Left hindlimb (tissue), 1 donor: ENCODE measurements at regions not wholly inside any gene's neighbourhood (a gene's known extent, or its start where the extent isn't known, plus 50 kb on each side); places are given as distances from the start of the nearest gene placed in this dataset.
"Not testable (repeated sequence)": the region's sequence is repeated elsewhere in the genome, so short reads cannot be mapped to it uniquely, and the experiment has no call there.

Experiments used
- DNase-seq: peaks from one replicate; pipeline ENCODE4 v3.0.0-alpha.2; 2018

- not testable (repeated sequence) for DNase-seq
Observed at GRCh38 chrX:3881898-3882552, 168.6 kb upstream of the PRKX start.

- DNase-seq: not testable (repeated sequence)
Observed at GRCh38 chrX:3881255-3881895, 167.9 kb upstream of the PRKX start.

- not testable (repeated sequence) for DNase-seq
Observed at GRCh38 chrX:3876393-3876792, 162.9 kb upstream of the PRKX start.

- not testable (repeated sequence) for DNase-seq
Observed at GRCh38 chrX:3875638-3876037, 162.2 kb upstream of the PRKX start.

- not testable (repeated sequence) for DNase-seq
Observed at GRCh38 chrX:3872226-3872879, 158.9 kb upstream of the PRKX start.

- not testable (repeated sequence) for DNase-seq
Observed at GRCh38 chrX:3867067-3867831, 153.8 kb upstream of the PRKX start.

- DNase-seq: not testable (repeated sequence)
Observed at GRCh38 chrX:3858332-3858731, 144.9 kb upstream of the PRKX start.

GRCh38 chrX:3843522-3844145 is 130.2 kb upstream of the PRKX start:
- DNase-seq: not testable (repeated sequence)

GRCh38 chrX:3842822-3843521 is 129.5 kb upstream of the PRKX start:
- DNase-seq: not testable (repeated sequence)

GRCh38 chrX:3838754-3839153 is 125.3 kb upstream of the PRKX start:
- DNase-seq: not testable (repeated sequence)

GRCh38 chrX:3837958-3838643 is 124.7 kb upstream of the PRKX start:
- DNase-seq: not testable (repeated sequence)

- not testable (repeated sequence) for DNase-seq
Observed at GRCh38 chrX:3837211-3837610, 123.8 kb upstream of the PRKX start.

GRCh38 chrX:3833761-3834542 is 120.5 kb upstream of the PRKX start:
- DNase-seq: not testable (repeated sequence)

- not testable (repeated sequence) for DNase-seq
Observed at GRCh38 chrX:3830020-3830419, 116.6 kb upstream of the PRKX start.

- not testable (repeated sequence) for DNase-seq
Observed at GRCh38 chrX:3829041-3829531, 115.6 kb upstream of the PRKX start.

- not testable (repeated sequence) for DNase-seq
Observed at GRCh38 chrX:3828378-3829040, 115.1 kb upstream of the PRKX start.

- not testable (repeated sequence) for DNase-seq
Observed at GRCh38 chrX:3824008-3824407, 110.6 kb upstream of the PRKX start.

GRCh38 chrX:3820167-3820566 is 106.7 kb upstream of the PRKX start:
- DNase-seq: no peak

- DNase-seq: not testable (repeated sequence)
Observed at GRCh38 chrX:3817480-3817879, 104.0 kb upstream of the PRKX start.
